IPS-18a (cell line): ENCODE measurements at regions not wholly inside any gene's neighbourhood (a gene's known extent, or its start where the extent isn't known, plus 50 kb on each side); places are given as distances from the start of the nearest gene placed in this dataset.

Experiments used
- H3K27ac ChIP-seq: one replicate; pipeline ENCODE4 v1.5.1; 2013; ENCODE audit warnings: low read length
- H3K27me3 ChIP-seq: one replicate; pipeline ENCODE4 v1.6.1; 2013; ENCODE audit warnings: mild to moderate bottlenecking, low read length; ENCODE audit not compliant: control insufficient read depth, insufficient read depth
- H3K36me3 ChIP-seq: one replicate; pipeline ENCODE4 v1.6.1; 2013; ENCODE audit warnings: low read depth, low read length; ENCODE audit not compliant: control insufficient read depth
- H3K4me1 ChIP-seq: one replicate; pipeline ENCODE4 v1.6.1; 2013; ENCODE audit warnings: low read depth, low read length; ENCODE audit not compliant: control insufficient read depth
- H3K4me3 ChIP-seq: one replicate; pipeline ENCODE4 v1.5.1; 2013; ENCODE audit warnings: low read length
- H3K9ac ChIP-seq: one replicate; pipeline ENCODE4 v1.6.1; 2013; ENCODE audit warnings: mild to moderate bottlenecking, low read length, moderate library complexity
- H3K9me3 ChIP-seq: one replicate; pipeline ENCODE4 v1.6.1; 2013; ENCODE audit warnings: low read depth, low read length; ENCODE audit not compliant: control insufficient read depth

DNA sequence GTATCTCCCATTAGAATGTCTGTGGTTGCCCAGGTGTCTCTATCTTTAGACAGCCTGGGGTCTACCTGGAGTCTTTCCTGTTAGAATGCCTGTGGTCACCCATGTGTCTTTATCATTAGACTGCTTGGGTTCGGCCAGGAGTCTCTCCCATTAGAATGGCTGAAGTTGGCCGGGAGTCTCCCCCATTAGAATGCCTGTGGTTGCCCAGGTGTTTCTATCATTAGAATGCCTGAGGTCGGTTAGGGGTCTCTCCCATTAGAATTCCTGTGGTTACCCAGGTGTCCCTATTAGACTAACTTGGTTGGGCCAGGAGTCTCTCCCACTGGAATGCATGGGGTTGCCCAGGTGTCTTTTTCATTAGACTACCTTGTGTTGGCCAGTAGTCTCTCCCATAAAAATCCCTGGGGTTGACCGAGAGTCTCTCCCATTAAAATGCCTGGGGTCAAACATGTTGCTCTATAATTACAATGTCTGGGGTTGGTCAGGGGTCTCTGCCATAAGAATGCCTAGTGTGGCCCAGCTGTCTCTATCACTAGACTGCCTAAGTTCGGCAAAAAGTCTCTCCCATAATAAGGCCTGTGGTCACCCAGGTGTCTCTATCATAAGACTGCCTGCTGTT lies 1448.7 kb downstream of the UQCRFS1 start:
- Histone ChIP-seq H3K4me3 (no peak overlapping the region), H3K9me3 (peaks cover 32% of the 10 kb centered on the region), H3K27me3 (peaks cover 21% of the 10 kb centered on the region), H3K9ac (no peak overlapping the region), H3K27ac (no peak overlapping the region), H3K36me3 (no peaks in the 10 kb centered on the region), H3K4me1 (no peaks in the 10 kb centered on the region)

DNA sequence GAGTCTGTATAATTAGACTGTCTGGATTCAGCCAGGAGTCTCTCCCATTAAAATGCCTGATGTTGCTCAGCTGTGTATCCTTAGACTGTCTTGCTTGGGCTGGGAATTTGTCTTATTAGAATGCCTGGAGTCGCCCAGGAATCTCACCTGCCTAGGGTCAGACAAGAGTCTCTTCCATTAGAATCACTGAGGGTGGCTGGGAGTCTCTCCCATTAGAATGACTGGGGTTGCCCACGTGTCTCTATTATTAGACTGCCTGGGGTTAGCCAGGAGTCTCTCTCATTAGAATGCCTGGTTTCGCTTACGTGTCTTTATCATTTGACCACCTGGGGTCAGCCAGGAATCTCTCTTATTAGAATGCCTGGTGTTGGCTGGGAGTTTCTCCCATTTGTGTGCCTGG lies 1450.0 kb downstream of the UQCRFS1 start:
- Histone ChIP-seq H3K27me3 (peaks cover 27% of the 10 kb centered on the region), H3K27ac (no peak overlapping the region)

DNA sequence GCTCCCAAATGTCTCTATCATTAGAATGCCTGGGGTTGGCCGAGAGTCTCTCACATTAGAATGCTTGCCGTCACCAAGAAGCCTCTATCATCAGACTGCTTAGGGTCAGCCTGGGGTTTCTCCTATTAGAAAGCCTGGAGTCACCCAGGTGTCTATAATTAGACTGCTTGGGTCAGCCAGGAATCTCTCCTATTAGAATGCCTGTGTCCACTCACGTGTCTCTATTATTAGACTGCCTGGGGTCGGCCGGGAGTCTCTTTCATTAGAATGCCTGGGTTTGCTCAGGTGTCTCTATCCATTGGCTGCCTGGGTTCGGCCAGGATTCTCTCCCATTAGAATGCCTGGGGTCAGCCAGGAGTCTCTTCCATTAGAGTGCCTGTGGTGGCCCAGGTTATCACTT lies 1453.1 kb downstream of the UQCRFS1 start:
- Histone ChIP-seq H3K36me3 (no peaks in the 10 kb centered on the region), H3K9me3 (peaks cover 8% of the 10 kb centered on the region), H3K27me3 (peaks cover 51% of the 10 kb centered on the region), H3K9ac (no peak overlapping the region), H3K4me3 (no peak overlapping the region), H3K27ac (no peak overlapping the region), H3K4me1 (no peaks in the 10 kb centered on the region)

More for the DNA sequence above, 1450.0 kb downstream of the UQCRFS1 start:
- H3K4me3 ChIP-seq: no peak overlapping the region
- H3K9me3 ChIP-seq: peaks cover 26% of the 10 kb centered on the region
- H3K4me1 ChIP-seq: no peaks in the 10 kb centered on the region
- H3K36me3 ChIP-seq: no peaks in the 10 kb centered on the region
- no peak overlapping the region for H3K9ac ChIP-seq

DNA sequence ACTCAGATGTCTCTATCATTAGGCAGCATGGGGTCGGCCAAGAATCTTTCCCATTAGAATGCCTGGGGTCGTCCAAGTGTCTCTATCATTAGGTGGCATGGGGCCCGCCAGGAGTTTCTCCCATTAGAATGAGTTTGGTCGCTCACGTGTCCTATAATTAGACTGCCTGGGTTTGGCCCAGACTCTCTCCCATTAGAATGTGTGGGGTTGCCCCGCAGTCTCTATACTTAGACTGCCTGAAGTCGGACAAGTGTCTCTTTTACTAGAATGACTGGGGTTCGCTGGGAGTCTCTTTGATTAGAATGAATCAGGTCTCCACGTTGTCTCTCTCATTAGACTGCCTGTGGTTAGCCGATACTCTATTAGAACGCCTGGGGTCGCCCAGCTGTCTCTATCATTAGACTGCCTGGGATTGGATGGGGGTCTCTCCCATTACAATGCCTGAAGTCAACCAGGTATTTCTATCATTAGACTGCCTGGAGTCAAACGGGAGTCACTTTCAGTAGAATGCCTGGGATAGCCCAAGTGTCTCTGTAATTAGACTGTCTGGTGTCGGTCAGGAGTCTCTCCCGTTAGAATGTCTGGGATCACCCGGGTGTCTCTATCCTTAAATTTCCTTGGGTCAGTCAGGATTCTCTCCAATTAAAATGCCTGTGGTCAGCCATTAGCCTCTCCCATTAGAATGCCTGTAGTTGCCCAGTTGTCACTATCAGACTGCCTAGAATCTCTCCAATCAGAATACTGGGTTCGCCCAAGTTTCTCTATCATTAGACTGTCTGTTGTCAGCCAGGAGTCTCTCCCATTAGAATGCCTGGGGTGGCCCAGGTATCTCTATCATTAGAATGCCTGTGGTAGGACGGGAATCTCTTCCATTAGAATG lies 1454.1 kb downstream of the UQCRFS1 start:
- Histone ChIP-seq H3K36me3 (no peaks in the 10 kb centered on the region), H3K9me3 (peaks cover 8% of the 10 kb centered on the region), H3K4me1 (no peaks in the 10 kb centered on the region), H3K4me3 (no peak overlapping the region), H3K9ac (no peak overlapping the region), H3K27me3 (peaks cover 60% of the 10 kb centered on the region), H3K27ac (no peak overlapping the region)

DNA sequence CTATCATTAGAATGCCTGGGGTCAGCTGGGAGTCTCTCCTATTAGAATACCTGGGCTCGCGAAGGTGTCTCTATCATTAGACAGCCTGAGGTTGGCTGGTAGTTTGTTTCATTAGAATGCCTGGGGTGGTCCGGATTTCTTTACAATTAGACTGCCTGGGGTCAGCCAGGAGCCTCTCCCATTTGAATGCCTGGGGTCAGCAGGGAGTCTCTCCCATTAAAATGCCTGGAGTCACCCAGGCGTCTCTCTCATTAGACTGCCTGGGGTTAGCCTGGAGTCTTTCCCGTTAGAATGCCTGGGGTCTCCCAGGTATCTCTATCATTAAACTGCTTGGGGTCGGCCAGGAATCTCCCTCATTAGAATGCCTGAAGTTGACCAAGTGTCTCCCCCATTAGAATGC lies 1458.3 kb downstream of the UQCRFS1 start:
- Histone ChIP-seq H3K27ac (no peak overlapping the region), H3K27me3 (peaks cover 81% of the 10 kb centered on the region), H3K4me1 (peaks cover 15% of the 10 kb centered on the region), H3K36me3 (no peaks in the 10 kb centered on the region), H3K9me3 (no peaks in the 10 kb centered on the region), H3K4me3 (no peak overlapping the region), H3K9ac (no peak overlapping the region)

DNA sequence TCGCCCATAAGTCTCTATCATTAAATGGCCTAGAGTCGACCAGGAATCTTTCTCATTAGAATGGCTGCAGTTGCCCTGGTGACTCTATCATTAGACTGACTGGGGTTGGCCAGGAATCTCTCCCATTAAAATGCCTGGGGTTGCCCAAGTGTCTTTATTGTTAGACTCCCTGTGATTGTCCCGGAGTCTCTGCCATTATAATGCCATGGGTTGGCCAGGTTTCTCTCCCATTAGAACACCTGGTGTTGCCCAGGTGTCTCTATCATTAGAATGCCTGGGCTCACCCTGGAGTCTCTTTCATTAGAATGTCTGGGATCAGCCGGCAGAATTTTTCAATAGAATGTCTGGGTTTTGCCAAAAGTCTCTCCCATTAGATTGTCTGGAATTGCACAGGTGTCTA lies 1459.3 kb downstream of the UQCRFS1 start:
- H3K4me1 ChIP-seq: peaks cover 15% of the 10 kb centered on the region
- H3K9ac ChIP-seq: no peak overlapping the region
- no peak overlapping the region for H3K4me3 ChIP-seq
- H3K36me3 ChIP-seq: no peaks in the 10 kb centered on the region
- no peak overlapping the region for H3K27ac ChIP-seq
- H3K9me3 ChIP-seq: no peaks in the 10 kb centered on the region
- peaks cover 79% of the 10 kb centered on the region for H3K27me3 ChIP-seq

DNA sequence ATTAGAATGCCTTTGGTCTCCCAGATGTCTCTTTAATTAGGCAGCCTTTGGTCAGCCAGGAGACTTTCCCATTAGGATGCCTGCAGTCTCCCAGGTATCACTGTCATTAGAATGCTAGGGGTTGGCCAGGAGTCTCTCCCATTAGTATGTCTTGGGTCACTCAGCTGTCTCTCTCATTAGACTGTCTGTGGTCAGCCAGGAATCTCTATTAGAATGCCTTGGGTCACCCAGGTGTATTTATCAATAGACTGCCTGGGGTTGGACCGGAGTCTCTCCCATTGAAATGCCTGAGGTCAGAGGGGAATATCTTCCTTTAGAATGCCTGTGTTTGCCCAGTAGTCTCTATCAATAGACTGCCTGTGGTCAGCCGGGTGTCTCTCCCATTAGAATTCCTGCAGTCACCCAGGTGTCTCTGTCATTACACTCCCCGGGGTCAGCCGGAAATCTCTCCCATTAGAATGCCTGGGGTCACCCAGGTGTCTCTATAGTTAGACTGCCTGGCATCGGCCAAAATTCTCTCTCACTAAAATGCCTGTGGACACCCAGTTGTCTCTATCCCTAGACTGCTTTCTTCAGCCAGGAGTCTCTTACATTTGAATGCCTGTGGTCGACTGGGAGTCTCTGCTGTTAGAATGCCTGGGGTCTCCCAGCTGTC lies 1460.3 kb downstream of the UQCRFS1 start:
- Histone ChIP-seq H3K27me3 (peaks cover 84% of the 10 kb centered on the region), H3K9me3 (no peaks in the 10 kb centered on the region), H3K4me3 (no peak overlapping the region), H3K9ac (no peak overlapping the region), H3K36me3 (no peaks in the 10 kb centered on the region), H3K27ac (no peak overlapping the region), H3K4me1 (peaks cover 15% of the 10 kb centered on the region)

DNA sequence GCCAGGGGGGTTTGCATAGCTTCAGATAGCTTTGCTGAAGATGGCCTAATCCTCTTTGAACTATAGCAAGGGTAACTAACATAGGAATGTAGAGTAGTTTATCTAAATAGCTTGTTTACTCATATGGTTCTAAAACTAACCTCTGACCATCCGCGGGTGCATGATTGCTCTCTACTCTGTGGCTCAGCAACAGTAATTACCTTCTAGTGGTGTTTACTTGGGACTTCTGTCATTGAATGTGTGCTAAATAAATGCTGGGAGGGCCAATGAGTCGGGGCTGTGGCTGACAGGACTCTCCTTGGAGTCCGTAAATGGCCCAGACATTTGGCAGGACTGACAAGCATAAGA lies 1461.9 kb downstream of the UQCRFS1 start:
- Histone ChIP-seq H3K27me3 (peaks cover 80% of the 10 kb centered on the region), H3K36me3 (no peaks in the 10 kb centered on the region), H3K9me3 (no peaks in the 10 kb centered on the region), H3K27ac (no peak overlapping the region), H3K9ac (no peak overlapping the region), H3K4me3 (no peak overlapping the region), H3K4me1 (peaks cover 19% of the 10 kb centered on the region)

DNA sequence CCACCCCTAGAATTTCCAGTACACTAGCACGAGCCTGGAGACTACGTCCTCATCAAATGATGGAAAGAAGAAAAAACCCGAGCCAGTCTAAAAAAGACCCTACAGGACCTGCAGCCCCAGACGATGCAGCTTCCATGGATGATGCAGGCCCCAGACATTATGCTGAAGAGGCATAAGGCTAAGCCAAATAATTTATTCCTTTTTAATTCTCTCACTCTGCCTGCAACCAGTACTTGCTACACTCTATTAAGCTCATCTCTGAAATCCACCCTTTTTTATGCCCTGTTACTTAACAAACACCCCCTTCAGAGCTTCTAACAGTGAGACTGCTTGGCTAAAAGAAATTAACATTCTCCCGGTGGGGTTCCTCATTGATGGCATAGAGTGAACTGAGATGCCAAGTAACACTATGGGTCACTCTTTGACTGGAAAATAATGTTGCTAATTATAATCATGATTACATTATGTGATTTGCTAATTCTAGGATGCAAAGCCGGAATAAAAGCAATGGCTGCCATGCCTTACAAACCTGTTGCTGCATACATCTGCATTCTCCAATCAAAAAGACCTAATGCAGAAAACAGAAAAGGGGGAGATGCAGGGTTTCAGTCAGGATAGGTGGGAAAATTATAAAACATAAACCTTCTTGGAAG lies 1462.4 kb downstream of the UQCRFS1 start:
- Histone ChIP-seq H3K9ac (no peak overlapping the region), H3K36me3 (no peaks in the 10 kb centered on the region), H3K27me3 (peaks cover 75% of the 10 kb centered on the region)

DNA sequence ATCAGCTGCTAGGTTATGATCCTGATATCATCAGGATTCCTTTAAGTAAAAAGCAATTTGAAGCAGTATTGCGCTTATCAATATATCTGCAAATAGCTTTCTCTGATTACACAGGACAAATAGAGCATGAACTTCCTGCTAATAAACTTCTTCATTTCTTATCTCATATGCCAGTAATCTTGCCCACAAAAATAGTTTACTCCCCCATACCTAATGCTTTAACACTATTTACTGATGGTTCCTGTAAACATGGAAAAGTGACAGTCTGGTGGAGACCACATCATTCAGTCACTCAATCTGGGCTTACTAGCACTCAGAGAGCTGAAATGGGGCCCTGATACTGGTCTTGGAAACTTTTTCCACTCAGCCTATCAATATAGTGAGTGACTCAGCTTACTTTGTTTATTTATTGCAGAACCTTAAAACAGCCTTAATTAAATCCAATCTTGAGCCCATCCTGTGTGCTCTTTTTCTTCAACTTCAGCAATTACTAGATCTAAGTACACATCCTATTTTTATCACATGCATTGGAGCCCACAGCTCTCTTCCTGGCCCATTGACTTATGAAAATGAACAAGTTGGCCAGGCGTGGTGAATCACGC lies 1464.3 kb downstream of the UQCRFS1 start:
- Histone ChIP-seq H3K27me3 (peaks cover 58% of the 10 kb centered on the region), H3K9me3 (no peaks in the 10 kb centered on the region), H3K4me1 (peaks cover 19% of the 10 kb centered on the region), H3K9ac (no peak overlapping the region), H3K36me3 (no peaks in the 10 kb centered on the region), H3K4me3 (no peak overlapping the region), H3K27ac (no peak overlapping the region)

More for the DNA sequence above, 1462.4 kb downstream of the UQCRFS1 start:
- H3K4me3 ChIP-seq: no peak overlapping the region
- peaks cover 19% of the 10 kb centered on the region for H3K4me1 ChIP-seq
- H3K9me3 ChIP-seq: no peaks in the 10 kb centered on the region
- H3K27ac ChIP-seq: no peak overlapping the region
